OCI-LY3 (cell line): ENCODE measurements at regions not wholly inside any gene's neighbourhood (a gene's known extent, or its start where the extent isn't known, plus 50 kb on each side); places are given as distances from the start of the nearest gene placed in this dataset.
A peak's percentile ranks its signal among the peaks of the same experiment; 100 is the strongest.

Source experiments
- H2AFZ ChIP-seq: fragments of 200-600, 300-600 bp; shearing (Covaris generic); 2 replicates; pipeline ENCODE4 v1.6.0; 2014; ENCODE audit warnings: antibody characterized with exemption, low read depth, low read length
- H3K27ac ChIP-seq: fragments of 200-600, 300-600 bp; sonication (generic); 2 replicates; pipeline ENCODE4 v1.5.1; 2014; ENCODE audit warnings: mild to moderate bottlenecking, low read length, moderate library complexity, mixed read lengths
- H3K27me3 ChIP-seq: fragments of 200-600, 300-600 bp; sonication (generic); 2 replicates; pipeline ENCODE4 v1.6.1; 2014; ENCODE audit warnings: low read depth, low read length, mixed read lengths
- H3K36me3 ChIP-seq: fragments of 200-600, 300-600 bp; sonication (generic); replicated peaks from 2 replicates; pipeline ENCODE3; 2014; ENCODE audit warnings: low read depth, low read length, mixed read lengths
- H3K4me1 ChIP-seq: fragments of 300-600, 200-600 bp; sonication (generic); 2 replicates; pipeline ENCODE4 v1.6.1; 2014; ENCODE audit warnings: low read length, mixed read lengths
- H3K4me2 ChIP-seq: fragments of 200-600, 300-600 bp; sonication (generic); 2 replicates; pipeline ENCODE4 v1.6.1; 2014; ENCODE audit warnings: low read length, mixed read lengths
- H3K4me3 ChIP-seq: fragments of 300-600, 200-600 bp; sonication (generic); 2 replicates; pipeline ENCODE4 v1.5.1; 2014; ENCODE audit warnings: antibody characterized with exemption, mild to moderate bottlenecking, low read length, moderate library complexity
- H3K79me2 ChIP-seq: fragments of 300-600, 200-600 bp; shearing (Covaris generic); 2 replicates; pipeline ENCODE4 v1.6.1; 2014; ENCODE audit warnings: mild to moderate bottlenecking, low read length, mixed read lengths
- H3K9ac ChIP-seq: fragments of 300-600, 200-600 bp; shearing (Covaris generic); 2 replicates; pipeline ENCODE4 v1.6.0; 2014; ENCODE audit warnings: mild to moderate bottlenecking, low read length, moderate library complexity
- H3K9me3 ChIP-seq: fragments of 200-600, 300-600 bp; shearing (Covaris generic); 2 replicates; pipeline ENCODE4 v1.6.1; 2014; ENCODE audit warnings: low read length, mixed read lengths; ENCODE audit not compliant: insufficient read depth
- H4K20me1 ChIP-seq: fragments of 200-600, 300-600 bp; sonication (generic); 2 replicates; pipeline ENCODE4 v1.6.1; 2016; ENCODE audit warnings: low read length, mixed read lengths; ENCODE audit not compliant: insufficient read depth
- CTCF ChIP-seq: fragments of 200-600, 300-600 bp; sonication (generic); IDR thresholded peaks from 2 replicates; pipeline ENCODE4 v1.5.1; 2014; ENCODE audit warnings: antibody characterized with exemption, low read length, low read depth
- EZH2phosphoT487 ChIP-seq: fragments of 200-600 bp; shearing (Covaris generic); IDR thresholded peaks from 2 replicates; pipeline ENCODE4 v1.6.1; 2018; ENCODE audit warnings: antibody characterized with exemption, mixed run types, low read depth

DNA sequence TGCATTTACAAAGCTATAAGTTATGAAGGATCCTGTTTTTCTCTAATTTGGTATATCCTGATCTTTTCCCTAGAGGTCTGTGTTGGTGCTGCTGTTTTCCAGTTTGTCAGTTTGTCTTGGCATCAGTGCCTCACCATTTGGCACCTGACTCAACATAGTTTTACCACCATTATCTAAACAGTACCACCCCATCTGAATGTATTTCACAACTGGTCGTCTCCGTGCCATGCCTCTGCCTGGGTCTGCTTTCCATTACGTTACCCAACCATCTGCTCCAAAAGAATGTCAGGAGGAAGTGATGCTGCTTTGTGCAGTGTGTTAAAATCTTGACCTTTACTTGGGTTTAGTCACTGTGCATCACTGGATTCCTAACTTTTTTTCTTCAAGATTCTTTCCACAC, 129.3 kb upstream of the RASSF8 start:
- H3K9ac ChIP-seq = no peak overlapping the region

GRCh38 chr12:25830456-25830855, 128.0 kb upstream of the RASSF8 start:
- H3K27ac ChIP-seq = no peak overlapping the region
- no peak for TF ChIP-seq EZH2phosphoT487
- no peak for TF ChIP-seq CTCF
- no peaks in the 10 kb centered on the region for H4K20me1 ChIP-seq
- no peak overlapping the region for H3K4me2 ChIP-seq
- 0 out of 2 replicates have a peak, but pooled peaks cover 3% of the 10 kb centered on the region for H3K27me3 ChIP-seq
- H3K4me1 ChIP-seq = peaks cover under 1% of the 10 kb centered on the region; the same call in 1 of the 2 replicates
- no peak overlapping the region for H3K4me3 ChIP-seq
- no peak overlapping the region for H2AFZ ChIP-seq
- H3K9ac ChIP-seq = no peak overlapping the region
- H3K79me2 ChIP-seq = no peaks in the 10 kb centered on the region
- H3K36me3 ChIP-seq = no peaks in the 10 kb centered on the region
- no peaks in the 10 kb centered on the region for H3K9me3 ChIP-seq

More for the DNA sequence above, 129.3 kb upstream of the RASSF8 start:
- Histone ChIP-seq H3K36me3 (no peaks in the 10 kb centered on the region), H3K27ac (no peak overlapping the region), H3K4me3 (no peak overlapping the region), H2AFZ (no peak overlapping the region), H3K4me1 (peaks cover 6% of the 10 kb centered on the region), H3K27me3 (0 out of 2 replicates have a peak, but pooled peaks cover 3% of the 10 kb centered on the region), H3K79me2 (no peaks in the 10 kb centered on the region), H4K20me1 (no peaks in the 10 kb centered on the region), H3K9me3 (no peaks in the 10 kb centered on the region), H3K4me2 (no peak overlapping the region)
- no peak for TF ChIP-seq EZH2phosphoT487
- TF ChIP-seq CTCF = no peak

DNA sequence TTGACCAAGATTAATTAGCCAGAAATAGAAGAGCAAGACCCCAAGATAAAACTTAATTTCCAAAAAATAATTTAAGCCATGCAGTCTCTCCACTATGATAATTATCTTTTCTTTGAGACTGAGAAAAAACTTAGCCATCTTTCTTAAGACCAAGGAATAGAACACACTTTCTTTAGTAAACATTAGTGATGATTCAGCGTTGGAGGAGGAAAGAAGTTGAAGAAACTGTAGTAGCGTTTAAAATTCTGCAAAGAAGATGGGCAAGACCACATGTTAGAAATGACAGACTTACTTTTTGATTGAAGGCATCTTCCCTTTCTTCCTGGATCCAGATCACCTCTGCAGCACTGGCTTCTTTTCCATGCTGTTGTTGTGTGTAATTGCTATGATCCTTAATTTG, 124.8 kb upstream of the RASSF8 start:
- H3K4me2 ChIP-seq = no peak overlapping the region

DNA sequence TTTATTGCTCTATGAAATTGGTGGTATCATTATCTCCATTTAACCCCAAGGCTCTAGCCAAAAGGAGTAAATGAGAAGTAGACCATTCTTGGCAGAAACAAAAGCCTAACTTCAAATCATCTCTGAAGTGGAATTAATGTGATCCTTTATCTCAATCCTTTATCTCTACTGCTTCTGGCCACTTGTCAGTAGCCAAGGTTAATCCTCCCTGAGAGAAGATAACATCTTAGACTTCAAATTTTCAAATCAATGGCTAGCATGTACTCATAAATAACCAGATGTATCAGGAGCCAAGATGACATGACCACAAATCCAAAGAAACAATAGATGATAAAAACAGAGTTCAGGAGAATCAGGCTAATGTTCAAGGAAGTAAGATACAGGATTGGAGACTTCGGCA, 123.1 kb upstream of the RASSF8 start:
- Histone ChIP-seq H3K27ac (no peak overlapping the region), H3K36me3 (no peaks in the 10 kb centered on the region), H3K4me2 (no peak overlapping the region), H4K20me1 (no peaks in the 10 kb centered on the region), H3K27me3 (no peaks in the 10 kb centered on the region), H3K4me3 (no peak overlapping the region), H3K4me1 (no peaks in the 10 kb centered on the region), H3K79me2 (no peaks in the 10 kb centered on the region), H2AFZ (peak overlapping the region; percentile 17; the same call in 1 of the 2 replicates), H3K9me3 (no peaks in the 10 kb centered on the region), H3K9ac (no peak overlapping the region)
- TF ChIP-seq EZH2phosphoT487 (no peak), CTCF (no peak)

More for the DNA sequence above, 124.8 kb upstream of the RASSF8 start:
- no peak overlapping the region for H3K9ac ChIP-seq
- no peaks in the 10 kb centered on the region for H3K79me2 ChIP-seq
- TF ChIP-seq EZH2phosphoT487 = no peak
- TF ChIP-seq CTCF = no peak
- no peaks in the 10 kb centered on the region for H3K9me3 ChIP-seq
- no peaks in the 10 kb centered on the region for H4K20me1 ChIP-seq
- H3K4me3 ChIP-seq = no peak overlapping the region
- H3K27me3 ChIP-seq = 0 out of 2 replicates have a peak, but pooled peaks cover 3% of the 10 kb centered on the region
- no peak overlapping the region for H2AFZ ChIP-seq
- no peaks in the 10 kb centered on the region for H3K36me3 ChIP-seq
- H3K4me1 ChIP-seq = no peaks in the 10 kb centered on the region
- H3K27ac ChIP-seq = no peak overlapping the region
